H9 (cell line): ENCODE measurements at regions not wholly inside any gene's neighbourhood (a gene's known extent, or its start where the extent isn't known, plus 50 kb on each side); places are given as distances from the start of the nearest gene placed in this dataset.

ENCODE experiments used
- DNase-seq: peaks from one replicate; pipeline ENCODE4 v3.0.0-alpha.2; 2017
- H2AFZ ChIP-seq: one replicate; pipeline ENCODE4 v1.6.1; 2013; ENCODE audit warnings: mild to moderate bottlenecking, low read length, control low read depth, moderate library complexity
- H2AK5ac ChIP-seq: 2 replicates; pipeline ENCODE4 v1.6.1; 2013; ENCODE audit warnings: low read length, control low read depth, mixed read lengths; ENCODE audit not compliant: insufficient read length
- H2BK120ac ChIP-seq: one replicate; pipeline ENCODE4 v1.6.1; 2013; ENCODE audit warnings: low read depth, mild to moderate bottlenecking, low read length, control low read depth, inconsistent platforms; ENCODE audit not compliant: poor library complexity, severe bottlenecking
- H2BK12ac ChIP-seq: 2 replicates; pipeline ENCODE4 v1.6.1; 2013; ENCODE audit warnings: low read length, control low read depth, mixed read lengths, low read depth; ENCODE audit not compliant: insufficient read length
- H2BK15ac ChIP-seq: 2 replicates; pipeline ENCODE4 v1.6.1; 2013; ENCODE audit warnings: low read depth, low read length, control low read depth
- H2BK20ac ChIP-seq: one replicate; pipeline ENCODE4 v1.6.1; 2013; ENCODE audit warnings: low read depth, mild to moderate bottlenecking, low read length, control low read depth, inconsistent platforms; ENCODE audit not compliant: poor library complexity, severe bottlenecking
- H2BK5ac ChIP-seq: 2 replicates; pipeline ENCODE4 v1.6.1; 2013; ENCODE audit warnings: low read length, control low read depth, mixed read lengths; ENCODE audit not compliant: insufficient read length
- H3K14ac ChIP-seq: 2 replicates; pipeline ENCODE4 v1.6.1; 2013; ENCODE audit warnings: low read length, control low read depth; ENCODE audit not compliant: insufficient read depth
- H3K18ac ChIP-seq: 2 replicates; pipeline ENCODE4 v1.6.1; 2013; ENCODE audit warnings: low read depth, mild to moderate bottlenecking, mixed read lengths, low read length, control low read depth; ENCODE audit not compliant: insufficient read length
- H3K23ac ChIP-seq: 2 replicates; pipeline ENCODE4 v1.6.1; 2013; ENCODE audit warnings: low read length, control low read depth, mixed read lengths, low read depth; ENCODE audit not compliant: insufficient read length
- H3K23me2 ChIP-seq: 2 replicates; pipeline ENCODE4 v1.6.1; 2013; ENCODE audit warnings: low read depth, mild to moderate bottlenecking, mixed read lengths, low read length, control low read depth; ENCODE audit not compliant: insufficient read length, poor library complexity, severe bottlenecking
- H3K27ac ChIP-seq: 2 replicates; pipeline ENCODE4 v1.5.1; 2013; ENCODE audit warnings: low read length, control low read depth, mixed read lengths, low read depth; ENCODE audit not compliant: insufficient read length
- H3K27me3 ChIP-seq: 2 replicates; pipeline ENCODE4 v1.6.1; 2013; ENCODE audit warnings: low read length, control low read depth, inconsistent platforms; ENCODE audit not compliant: insufficient read depth
- H3K4ac ChIP-seq: 2 replicates; pipeline ENCODE4 v1.6.1; 2013; ENCODE audit warnings: low read depth, mild to moderate bottlenecking, control low read depth, inconsistent platforms, low read length, moderate library complexity
- H3K4me1 ChIP-seq: 2 replicates; pipeline ENCODE4 v1.6.1; 2013; ENCODE audit warnings: low read length, control low read depth, inconsistent platforms; ENCODE audit not compliant: insufficient read depth
- H3K4me2 ChIP-seq: 2 replicates; pipeline ENCODE4 v1.6.1; 2013; ENCODE audit warnings: low read length, control low read depth, mixed read lengths; ENCODE audit not compliant: insufficient read length, insufficient read depth
- H3K56ac ChIP-seq: 2 replicates; pipeline ENCODE4 v1.6.1; 2013; ENCODE audit warnings: low read depth, mild to moderate bottlenecking, mixed read lengths, low read length, control low read depth; ENCODE audit not compliant: insufficient read length
- H3K79me1 ChIP-seq: 2 replicates; pipeline ENCODE4 v1.6.1; 2013; ENCODE audit warnings: low read depth, mild to moderate bottlenecking, moderate library complexity, low read length, control low read depth, inconsistent platforms; ENCODE audit not compliant: insufficient read depth, poor library complexity, severe bottlenecking
- H3K79me2 ChIP-seq: 2 replicates; pipeline ENCODE4 v1.6.1; 2013; ENCODE audit warnings: low read length, control low read depth, inconsistent platforms; ENCODE audit not compliant: insufficient read depth
- H3K9ac ChIP-seq: 2 replicates; pipeline ENCODE4 v1.6.1; 2013; ENCODE audit warnings: low read length, control low read depth, mixed read lengths; ENCODE audit not compliant: insufficient read length; ENCODE audit errors: extremely low read depth
- H3K9me3 ChIP-seq: one replicate; pipeline ENCODE4 v1.6.1; 2013; ENCODE audit warnings: low read depth, low read length, inconsistent platforms; ENCODE audit not compliant: control insufficient read depth
- H3T11ph ChIP-seq: one replicate; pipeline ENCODE4 v1.6.1; 2013; ENCODE audit warnings: mild to moderate bottlenecking, low read length, control low read depth, inconsistent platforms
- H4K20me1 ChIP-seq: one replicate; pipeline ENCODE4 v1.6.1; 2013; ENCODE audit not compliant: control insufficient read depth, insufficient read length, insufficient read depth
- H4K5ac ChIP-seq: 2 replicates; pipeline ENCODE4 v1.6.1; 2013; ENCODE audit warnings: low read depth, mild to moderate bottlenecking, mixed read lengths, low read length, control low read depth; ENCODE audit not compliant: insufficient read length
- H4K8ac ChIP-seq: replicated peaks from 2 replicates; pipeline ENCODE4 v1.6.1; 2013; ENCODE audit warnings: low read length, control low read depth, mixed read lengths, low read depth; ENCODE audit not compliant: insufficient read length
- H4K91ac ChIP-seq: 2 replicates; pipeline ENCODE4 v1.6.1; 2013; ENCODE audit warnings: low read depth, mild to moderate bottlenecking, moderate library complexity, mixed read lengths, low read length, control low read depth; ENCODE audit not compliant: insufficient read length
- H3K27ac Mint-ChIP-seq, 3 experiments: 2 replicates in 2 of 3; 3 replicates in 1 of 3; pipeline ENCODE4 v1.8.0; 2020 to 2021; ENCODE audit warnings: mixed read lengths in 3 of 3, mild to moderate bottlenecking in 1 of 3, moderate library complexity in 1 of 3
- H3K27me3 Mint-ChIP-seq: 2 replicates; pipeline ENCODE4 v1.8.0; 2021; ENCODE audit warnings: low read depth, mild to moderate bottlenecking, moderate library complexity, mixed read lengths
- H3K36me3 Mint-ChIP-seq, 3 experiments: 2 replicates in 2 of 3; 3 replicates in 1 of 3; pipeline ENCODE4 v1.8.0; 2020 to 2021; ENCODE audit warnings: low read depth in 3 of 3, mixed read lengths in 3 of 3; ENCODE audit not compliant: insufficient read depth in 1 of 3
- H3K4me1 Mint-ChIP-seq, 2 experiments: 2 replicates each; pipeline ENCODE4 v1.8.0; 2020; ENCODE audit warnings: mixed read lengths in 2 of 2
- H3K4me3 Mint-ChIP-seq, 2 experiments: 2 replicates in 1 of 2; 3 replicates in 1 of 2; pipeline ENCODE4 v1.8.0; 2020 to 2021; ENCODE audit warnings: mild to moderate bottlenecking in 2 of 2, mixed read lengths in 2 of 2, moderate library complexity in 1 of 2
- H3K9me3 Mint-ChIP-seq, 2 experiments: 2 replicates in 1 of 2; 3 replicates in 1 of 2; pipeline ENCODE4 v1.8.0; 2020; ENCODE audit warnings: mild to moderate bottlenecking in 2 of 2, mixed read lengths in 2 of 2, moderate library complexity in 1 of 2
- WGBS: extraction: QIAGEN DNeasy Blood & Tissue Kit; methylation state at CpG from one replicate; pipeline ENCODE4 v1.1.7; 2013; ENCODE audit warnings: missing lambda C conversion rate, low lambda C conversion rate, mixed read lengths; ENCODE audit not compliant: insufficient read length; ENCODE audit errors: extremely low coverage; 5-methylcytosine and 5-hydroxymethylcytosine counted together
- TF ChIP-seq, protein P1 (sequence below): fragments of 200-600 bp; sonication (generic); conservative IDR thresholded peaks from 3 replicates; pipeline ENCODE4 v1.8.0; 2021; ENCODE audit warnings: antibody characterized with exemption, mild to moderate bottlenecking

- Mint-ChIP-seq H3K27ac (no peak overlapping the region), H3K27me3 (no peaks in the 10 kb centered on the region), H3K4me1 (no peaks in the 10 kb centered on the region), H3K9me3 (peaks cover 67 to 81% of the 10 kb centered on the region in 2 experiments), H3K4me3 (no peak overlapping the region), H3K36me3 (peaks cover 0 to 1% (median 0%) of the 10 kb centered on the region in 3 experiments; a peak in 1 of 7 replicates)
- Histone ChIP-seq H3K56ac (no peak overlapping the region), H4K91ac (no peak overlapping the region), H2BK5ac (no peak overlapping the region), H3K4me1 (no peaks in the 10 kb centered on the region), H4K20me1 (no peaks in the 10 kb centered on the region), H3T11ph (no peak overlapping the region), H2BK12ac (no peak overlapping the region), H4K5ac (no peak overlapping the region), H3K4me2 (no peak overlapping the region), H2AK5ac (no peak overlapping the region), H3K14ac (no peak overlapping the region), H3K79me1 (no peaks in the 10 kb centered on the region), H2BK15ac (no peak overlapping the region), H3K18ac (no peak overlapping the region), H3K9ac (no peak overlapping the region), H3K27me3 (no peaks in the 10 kb centered on the region), H2BK120ac (no peak overlapping the region), H2AFZ (no peak overlapping the region), H4K8ac (no peak overlapping the region), H3K4ac (no peak overlapping the region), H2BK20ac (no peak overlapping the region), H3K9me3 (peaks cover 15% of the 10 kb centered on the region), H3K79me2 (no peaks in the 10 kb centered on the region), H3K23me2 (no peaks in the 10 kb centered on the region), H3K27ac (no peak overlapping the region), H3K23ac (no peak overlapping the region)
- no CpG with 5 or more reads among the region's 1 CpG for WGBS
- DNase-seq: no peak
- TF ChIP-seq, protein P1, sequence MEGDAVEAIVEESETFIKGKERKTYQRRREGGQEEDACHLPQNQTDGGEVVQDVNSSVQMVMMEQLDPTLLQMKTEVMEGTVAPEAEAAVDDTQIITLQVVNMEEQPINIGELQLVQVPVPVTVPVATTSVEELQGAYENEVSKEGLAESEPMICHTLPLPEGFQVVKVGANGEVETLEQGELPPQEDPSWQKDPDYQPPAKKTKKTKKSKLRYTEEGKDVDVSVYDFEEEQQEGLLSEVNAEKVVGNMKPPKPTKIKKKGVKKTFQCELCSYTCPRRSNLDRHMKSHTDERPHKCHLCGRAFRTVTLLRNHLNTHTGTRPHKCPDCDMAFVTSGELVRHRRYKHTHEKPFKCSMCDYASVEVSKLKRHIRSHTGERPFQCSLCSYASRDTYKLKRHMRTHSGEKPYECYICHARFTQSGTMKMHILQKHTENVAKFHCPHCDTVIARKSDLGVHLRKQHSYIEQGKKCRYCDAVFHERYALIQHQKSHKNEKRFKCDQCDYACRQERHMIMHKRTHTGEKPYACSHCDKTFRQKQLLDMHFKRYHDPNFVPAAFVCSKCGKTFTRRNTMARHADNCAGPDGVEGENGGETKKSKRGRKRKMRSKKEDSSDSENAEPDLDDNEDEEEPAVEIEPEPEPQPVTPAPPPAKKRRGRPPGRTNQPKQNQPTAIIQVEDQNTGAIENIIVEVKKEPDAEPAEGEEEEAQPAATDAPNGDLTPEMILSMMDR: no peak
Measured at GRCh38 chrX:78593701-78594100, 65.4 kb downstream of the RTL3 start.
